A673 (cell line): ENCODE measurements at regions not wholly inside any gene's neighbourhood (a gene's known extent, or its start where the extent isn't known, plus 50 kb on each side); places are given as distances from the start of the nearest gene placed in this dataset.

Experiments
- EZH2 ChIP-seq: fragments of 200-600 bp; sonication (generic); IDR thresholded peaks from 2 replicates; pipeline ENCODE4 v1.6.1; 2017; ENCODE audit warnings: borderline replicate concordance, low read depth, mild to moderate bottlenecking, mixed read lengths, antibody characterized with exemption, low read length; ENCODE audit not compliant: poor library complexity, severe bottlenecking
- TF ChIP-seq, protein P1 (sequence below): fragments of 300-800, 200-600 bp; sonication (generic); conservative IDR thresholded peaks from 2 replicates; pipeline ENCODE4 v1.5.1; 2017; ENCODE audit warnings: low read depth, mild to moderate bottlenecking, antibody characterized with exemption, low read length, moderate library complexity, mixed read lengths

GRCh38 chr22:48235744-48236143, 1473.3 kb downstream of the TBC1D22A start:
- TF ChIP-seq, protein P1, sequence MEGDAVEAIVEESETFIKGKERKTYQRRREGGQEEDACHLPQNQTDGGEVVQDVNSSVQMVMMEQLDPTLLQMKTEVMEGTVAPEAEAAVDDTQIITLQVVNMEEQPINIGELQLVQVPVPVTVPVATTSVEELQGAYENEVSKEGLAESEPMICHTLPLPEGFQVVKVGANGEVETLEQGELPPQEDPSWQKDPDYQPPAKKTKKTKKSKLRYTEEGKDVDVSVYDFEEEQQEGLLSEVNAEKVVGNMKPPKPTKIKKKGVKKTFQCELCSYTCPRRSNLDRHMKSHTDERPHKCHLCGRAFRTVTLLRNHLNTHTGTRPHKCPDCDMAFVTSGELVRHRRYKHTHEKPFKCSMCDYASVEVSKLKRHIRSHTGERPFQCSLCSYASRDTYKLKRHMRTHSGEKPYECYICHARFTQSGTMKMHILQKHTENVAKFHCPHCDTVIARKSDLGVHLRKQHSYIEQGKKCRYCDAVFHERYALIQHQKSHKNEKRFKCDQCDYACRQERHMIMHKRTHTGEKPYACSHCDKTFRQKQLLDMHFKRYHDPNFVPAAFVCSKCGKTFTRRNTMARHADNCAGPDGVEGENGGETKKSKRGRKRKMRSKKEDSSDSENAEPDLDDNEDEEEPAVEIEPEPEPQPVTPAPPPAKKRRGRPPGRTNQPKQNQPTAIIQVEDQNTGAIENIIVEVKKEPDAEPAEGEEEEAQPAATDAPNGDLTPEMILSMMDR, result no peak
- no peak for TF ChIP-seq EZH2
